ENCODE measurements at regions not wholly inside any gene's neighbourhood (a gene's known extent, or its start where the extent isn't known, plus 50 kb on each side); places are given as distances from the start of the nearest gene placed in this dataset.

GRCh38 chr11:37967635-37968034 is 1369.6 kb upstream of the RAG2 start:
- Histone ChIP-seq H3K9ac (ENCODE audit: extremely low read depth, insufficient read length, low read length) (no peak overlapping the region), H3K4me2 (ENCODE audit: insufficient read depth, insufficient read length, low read length) (no peak overlapping the region), H3K79me2 (ENCODE audit: insufficient read depth, low read length) (no peaks in the 10 kb centered on the region), H2BK5ac (ENCODE audit: insufficient read length, low read length) (no peak overlapping the region), H3K14ac (ENCODE audit: insufficient read depth, low read length) (no peak overlapping the region), H2BK120ac (ENCODE audit: low read depth, low read length, poor library complexity, severe bottlenecking) (no peak overlapping the region), H2BK20ac (ENCODE audit: low read depth, low read length, poor library complexity, severe bottlenecking) (no peak overlapping the region), H2AK5ac (ENCODE audit: insufficient read length, low read length) (no peak overlapping the region), H3K4me1 (ENCODE audit: insufficient read depth, low read length) (no peaks in the 10 kb centered on the region), H3K23ac (ENCODE audit: insufficient read length, low read depth, low read length) (no peak overlapping the region), H2BK15ac (ENCODE audit: low read depth, low read length) (no peak overlapping the region), H3K9me3 (ENCODE audit: control insufficient read depth, low read depth, low read length) (no peaks in the 10 kb centered on the region), H2BK12ac (ENCODE audit: insufficient read length, low read depth, low read length) (no peak overlapping the region), H4K20me1 (ENCODE audit: control insufficient read depth, insufficient read depth, insufficient read length) (no peaks in the 10 kb centered on the region), H2AFZ (ENCODE audit: low read length) (no peak overlapping the region), H3K56ac (ENCODE audit: insufficient read length, low read depth, low read length) (no peak overlapping the region), H3K23me2 (ENCODE audit: insufficient read length, low read depth, low read length, poor library complexity, severe bottlenecking) (no peaks in the 10 kb centered on the region), H3K27ac (ENCODE audit: insufficient read length, low read depth, low read length) (no peak overlapping the region), H3K4ac (ENCODE audit: low read depth, low read length) (no peak overlapping the region), H3K27me3 (ENCODE audit: insufficient read depth, low read length) (no peaks in the 10 kb centered on the region), H4K91ac (ENCODE audit: insufficient read length, low read depth, low read length) (no peak overlapping the region), H4K8ac (replicated peaks; ENCODE audit: insufficient read length, low read depth, low read length) (no peak overlapping the region), H3T11ph (ENCODE audit: low read length) (no peak overlapping the region), H3K79me1 (ENCODE audit: insufficient read depth, low read depth, low read length, poor library complexity, severe bottlenecking) (no peaks in the 10 kb centered on the region), H4K5ac (ENCODE audit: insufficient read length, low read depth, low read length) (no peak overlapping the region), H3K18ac (ENCODE audit: insufficient read length, low read depth, low read length) (no peak overlapping the region)
- Mint-ChIP-seq H3K9me3 (peaks cover 0 to 2% of the 10 kb centered on the region in 2 experiments), H3K36me3 (ENCODE audit: insufficient read depth in 1 of 3, low read depth in 3 of 3) (peaks cover 0 to 23% (median 11%) of the 10 kb centered on the region in 3 experiments; a peak in 5 of 7 replicates), H3K27ac (peak overlapping the region in 1 of 3 experiments; percentile 38; a peak in 1 of 7 replicates), H3K4me3 (no peak overlapping the region), H3K4me1 (peaks cover 28 to 39% of the 10 kb centered on the region in 2 experiments), H3K27me3 (ENCODE audit: low read depth) (no peaks in the 10 kb centered on the region)
- TF ChIP-seq CTCF (conservative IDR thresholded peaks at IDR 0.05): no peak
- no CpG with 5 or more reads among the region's 10 CpGs for WGBS (ENCODE audit: extremely low coverage, insufficient read length, low lambda C conversion rate)
- no peak for DNase-seq
